Stimulated activated CD4-positive, alpha-beta T cell treated with anti-CD3 and anti-CD28 coated beads, Interleukin-12 subunit alpha, Interleukin-12 subunit beta, amount 100 ng/mL, for 4 hours (primary cell): ENCODE measurements at regions not wholly inside any gene's neighbourhood (a gene's known extent, or its start where the extent isn't known, plus 50 kb on each side); places are given as distances from the start of the nearest gene placed in this dataset.

Source experiments
- DNase-seq: peaks from one replicate; pipeline ENCODE4 v3.0.0-alpha.2; 2020

- no peak for DNase-seq
Measured at GRCh38 chr6:112744827-112745226, 397.7 kb downstream of the RFPL4B start.

- no peak for DNase-seq
Measured at GRCh38 chr6:112745765-112746164, 398.6 kb downstream of the RFPL4B start.

DNA sequence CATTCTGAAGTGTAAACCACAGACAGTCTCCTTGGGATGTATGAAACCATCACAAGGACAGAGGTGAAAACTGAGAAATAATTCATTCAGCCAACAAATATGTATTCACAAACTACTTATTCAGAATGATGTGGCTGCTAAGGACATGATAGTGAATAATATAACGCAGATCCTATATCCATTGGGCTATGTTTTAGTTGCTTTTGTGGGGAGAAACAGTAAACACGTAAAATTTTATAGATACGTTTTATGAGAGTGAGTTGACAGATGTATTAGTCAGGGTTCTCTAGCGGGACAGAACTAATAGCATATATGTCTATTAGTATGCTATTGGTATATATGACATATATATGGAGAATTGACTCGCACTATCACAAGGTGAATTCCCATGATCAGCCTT is 402.5 kb downstream of the RFPL4B start:
- no peak for DNase-seq

GRCh38 chr6:112752305-112752704 is 405.2 kb downstream of the RFPL4B start:
- DNase-seq: no peak

DNA sequence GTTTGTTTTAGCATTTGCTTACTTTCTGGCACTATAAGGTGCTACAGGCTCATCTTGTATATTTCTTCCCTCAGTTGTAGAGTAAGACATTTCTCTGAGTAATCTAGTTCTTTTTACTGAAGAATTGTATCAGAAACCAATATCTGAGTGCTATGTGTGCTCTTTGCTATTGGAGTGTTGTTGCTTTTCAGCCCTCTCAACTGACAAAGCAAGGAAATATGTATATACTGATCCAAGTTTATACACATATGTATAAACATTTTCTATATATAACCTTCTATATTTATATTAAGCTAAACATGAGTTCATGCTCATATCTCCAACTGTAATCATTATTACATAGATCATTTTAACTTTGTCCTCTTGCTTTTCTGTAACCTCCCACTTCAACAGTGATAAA is 405.7 kb downstream of the RFPL4B start:
- no peak for DNase-seq

- DNase-seq: no peak
Measured at GRCh38 chr6:112760831-112761230, 413.7 kb downstream of the RFPL4B start.

DNA sequence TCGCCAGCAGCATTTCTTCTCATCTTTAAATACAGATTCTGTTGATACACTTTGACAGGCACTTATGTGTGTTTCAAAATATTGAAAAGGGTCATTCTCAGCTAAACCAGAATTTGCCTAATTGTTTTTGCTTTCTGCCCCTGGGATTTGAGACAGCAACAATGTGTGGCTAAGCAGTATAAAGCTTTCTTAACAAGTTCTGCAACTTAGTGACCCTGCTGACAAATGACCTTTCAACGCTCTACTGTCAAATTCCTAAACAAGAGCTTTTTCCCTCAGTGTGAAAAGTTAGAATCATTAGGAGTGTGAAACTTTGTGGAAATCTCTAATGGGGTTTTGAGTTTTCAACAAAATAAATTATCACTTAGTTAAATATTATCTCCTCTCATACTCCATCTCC is 414.6 kb downstream of the RFPL4B start:
- DNase-seq: no peak

DNA sequence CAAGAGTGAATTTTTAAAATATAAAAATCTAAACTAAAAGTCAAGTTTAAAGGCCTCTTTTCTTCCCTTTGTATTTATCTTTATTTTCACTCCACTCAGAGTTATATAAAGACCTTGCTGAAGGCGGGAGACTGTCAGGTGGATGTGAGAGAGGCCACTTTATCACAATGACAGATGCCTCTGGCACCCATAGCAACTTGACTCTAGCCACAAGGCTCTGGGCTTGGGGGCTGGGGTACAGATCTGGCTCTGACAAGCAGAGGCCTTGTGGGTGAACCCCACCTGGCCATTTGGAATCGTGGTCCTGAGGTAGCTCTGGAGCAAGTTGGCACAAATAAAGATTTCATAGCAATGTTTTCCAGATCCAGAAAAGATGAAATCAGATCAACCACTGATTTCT is 417.2 kb downstream of the RFPL4B start:
- DNase-seq: no peak

GRCh38 chr6:112770308-112770707 is 423.2 kb downstream of the RFPL4B start:
- DNase-seq: no peak

- DNase-seq: no peak
Measured at GRCh38 chr6:112773187-112773586, 426.1 kb downstream of the RFPL4B start.

DNA sequence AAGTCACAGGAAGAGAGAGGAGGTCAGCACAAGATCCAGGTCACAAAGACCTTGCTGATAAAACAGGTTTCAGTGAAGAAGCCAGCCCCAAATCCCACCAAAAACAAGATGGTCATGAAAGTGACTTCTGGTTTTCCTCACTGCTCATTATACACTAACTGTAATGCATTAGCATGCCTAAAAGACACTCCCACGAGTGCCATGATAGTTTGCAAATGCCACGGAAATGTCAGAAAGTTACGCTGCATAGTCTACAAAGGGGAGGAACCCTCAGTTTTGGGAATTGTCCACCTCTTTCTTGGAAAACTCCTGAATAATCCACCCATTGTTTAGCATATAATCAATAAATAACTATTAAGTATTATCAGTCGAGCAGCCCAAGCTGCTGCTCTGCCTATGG is 427.2 kb downstream of the RFPL4B start:
- DNase-seq: no peak

DNA sequence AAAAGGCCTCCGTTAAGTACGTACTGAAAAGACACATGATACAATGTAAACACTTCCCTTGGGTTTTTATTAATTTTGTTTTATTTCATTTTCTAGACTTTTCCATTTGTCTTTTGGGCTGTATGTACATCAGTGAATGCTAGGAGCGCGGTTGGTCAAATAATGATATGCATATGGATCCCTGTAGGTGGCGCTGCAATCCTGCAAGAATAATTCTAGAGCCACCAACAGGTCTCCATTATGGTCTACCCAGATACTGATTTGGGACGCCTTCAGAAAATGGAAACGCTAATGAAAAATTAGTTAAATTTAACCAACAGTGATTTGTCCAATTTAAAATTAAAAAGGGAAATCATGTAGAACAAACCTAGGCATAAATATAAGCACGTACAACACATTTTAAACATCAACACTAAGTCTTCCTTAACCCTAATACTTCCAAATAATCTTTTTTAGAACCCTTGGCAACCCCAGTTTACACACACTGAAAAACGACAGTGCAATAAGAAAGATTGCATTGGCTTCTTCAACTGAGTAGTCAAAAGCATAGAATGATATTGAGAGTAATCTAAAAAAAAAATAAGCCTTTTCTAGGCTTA is 433.5 kb downstream of the RFPL4B start:
- DNase-seq: no peak

GRCh38 chr6:112781241-112781640 is 434.1 kb downstream of the RFPL4B start:
- no peak for DNase-seq

DNA sequence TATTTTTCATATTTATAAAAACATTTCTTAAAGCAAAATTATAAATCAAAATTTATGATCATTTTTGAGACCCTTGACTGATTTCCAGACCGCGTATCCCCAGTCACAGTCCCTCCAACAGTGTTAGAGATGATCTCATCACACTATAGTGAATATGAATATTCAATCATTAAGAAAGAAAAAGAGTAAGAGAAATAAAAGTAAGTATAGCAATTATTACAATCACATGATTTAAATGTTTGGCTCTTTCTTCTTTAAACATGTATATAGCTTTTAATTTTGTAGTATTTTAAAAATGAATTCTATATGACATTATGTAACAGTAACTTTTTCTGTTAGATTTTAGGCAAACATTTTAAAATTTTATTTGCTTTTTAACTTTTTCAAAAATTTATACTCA is 438.3 kb downstream of the RFPL4B start:
- DNase-seq: no peak

GRCh38 chr6:112786801-112787200 is 439.7 kb downstream of the RFPL4B start:
- no peak for DNase-seq

DNA sequence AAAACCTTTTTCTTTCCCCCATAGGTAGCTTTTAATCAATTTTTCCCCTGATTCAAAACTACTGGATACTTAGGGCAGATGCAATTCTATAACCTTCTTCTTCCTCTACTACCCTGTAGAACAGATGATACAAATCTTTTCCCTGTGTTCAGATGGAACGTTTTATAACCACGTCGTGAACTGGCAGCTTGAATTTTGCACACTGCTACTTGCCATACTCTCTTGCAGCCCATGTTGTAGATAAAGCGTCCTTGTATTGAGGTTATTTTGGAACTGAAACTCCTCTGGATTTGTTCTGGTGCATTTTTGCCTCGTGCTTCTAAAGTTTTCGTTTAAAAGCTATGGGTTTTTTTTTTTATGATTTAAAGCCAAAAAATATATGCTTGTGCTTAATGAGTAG is 440.2 kb downstream of the RFPL4B start:
- no peak for DNase-seq

- no peak for DNase-seq
Measured at GRCh38 chr6:112795316-112795715, 448.2 kb downstream of the RFPL4B start.

- no peak for DNase-seq
Measured at GRCh38 chr6:112796712-112797111, 449.6 kb downstream of the RFPL4B start.

DNA sequence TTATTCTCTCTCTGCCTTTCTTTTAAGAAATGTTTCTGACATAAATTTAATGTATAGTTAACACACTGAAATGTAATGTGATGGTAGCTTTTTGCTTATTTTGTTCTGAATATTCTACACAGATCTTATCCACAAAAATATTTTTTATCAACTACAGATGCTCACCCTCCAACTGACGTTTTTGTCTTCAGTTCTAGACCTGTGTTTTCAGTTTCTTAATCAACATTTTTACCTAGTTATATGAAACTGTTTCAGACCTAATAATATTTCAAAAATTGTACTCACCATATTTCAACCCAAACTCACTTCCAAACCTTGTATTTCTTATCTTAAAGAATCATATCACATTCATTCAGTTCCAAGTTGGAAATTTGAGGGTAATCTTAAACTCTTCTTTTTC is 452.8 kb downstream of the RFPL4B start:
- no peak for DNase-seq

DNA sequence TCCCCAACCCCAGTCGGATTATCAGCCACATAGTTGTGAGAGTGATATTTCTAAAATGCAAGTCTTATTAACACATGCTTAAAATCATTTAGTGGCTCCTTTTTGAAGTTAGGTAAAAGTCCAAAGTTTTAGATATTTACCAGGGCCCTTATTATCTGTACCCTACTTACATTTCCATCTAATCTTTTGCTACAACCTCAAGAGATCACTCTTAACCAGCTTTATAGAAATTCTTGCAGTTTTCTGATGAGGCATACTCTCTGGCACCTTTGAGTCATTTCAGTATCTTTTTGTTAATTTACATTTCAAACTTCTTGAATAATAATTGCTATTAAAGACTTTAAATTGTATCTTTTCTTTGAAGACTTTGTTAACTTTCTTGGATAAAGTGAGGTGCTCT is 453.3 kb downstream of the RFPL4B start:
- DNase-seq: no peak

GRCh38 chr6:112800916-112801315 is 453.8 kb downstream of the RFPL4B start:
- no peak for DNase-seq

GRCh38 chr6:112801468-112802080 is 454.4 kb downstream of the RFPL4B start:
- DNase-seq: no peak

- no peak for DNase-seq
Measured at GRCh38 chr6:112802144-112802543, 455.0 kb downstream of the RFPL4B start.

DNA sequence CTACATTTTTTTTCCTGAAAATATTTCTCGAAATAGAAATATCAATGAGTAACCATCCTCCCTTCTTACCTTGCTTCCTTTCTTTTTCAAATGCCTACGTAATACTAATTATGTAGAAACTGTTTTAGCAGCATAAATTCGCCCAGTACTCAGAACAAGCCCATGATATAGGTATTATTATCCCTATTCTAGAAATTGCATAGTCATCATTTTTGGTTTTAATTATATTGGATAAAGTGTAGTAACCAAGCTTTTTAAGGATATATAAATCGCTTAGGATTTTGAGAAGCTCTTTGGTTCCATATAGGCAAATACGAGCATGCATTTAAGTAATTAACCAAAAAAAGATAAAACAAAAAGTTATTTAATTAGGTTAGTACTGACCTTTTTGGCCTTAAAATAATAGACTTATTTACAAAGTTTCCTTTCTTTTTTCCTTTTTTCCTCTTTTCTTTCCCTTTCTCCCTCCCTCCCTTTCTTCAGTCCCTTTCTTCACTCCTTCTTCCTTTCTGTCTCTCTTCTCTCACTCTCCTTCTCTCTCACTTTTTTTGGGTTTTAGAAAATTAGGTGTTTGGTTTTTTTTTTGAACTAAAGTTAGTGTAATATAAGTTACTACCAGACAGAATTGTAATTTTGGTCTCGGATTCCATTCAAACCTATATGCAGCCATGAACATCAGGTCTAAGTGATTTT is 457.7 kb downstream of the RFPL4B start:
- no peak for DNase-seq
